ENCODE measurements at regions not wholly inside any gene's neighbourhood (a gene's known extent, or its start where the extent isn't known, plus 50 kb on each side); places are given as distances from the start of the nearest gene placed in this dataset.
A peak's percentile ranks its signal among the peaks of the same experiment; 100 is the strongest.
"Not testable (repeated sequence)": the region's sequence is repeated elsewhere in the genome, so short reads cannot be mapped to it uniquely, and the experiment has no call there.

- H3K9ac ChIP-seq (ENCODE audit: low read depth, low read length, poor library complexity) = peak overlapping the region; percentile 81
- H3K4me1 ChIP-seq (ENCODE audit: control insufficient read depth in 2 of 2, insufficient read depth in 1 of 2, low read depth in 1 of 2, low read length in 2 of 2); H2AK5ac ChIP-seq (ENCODE audit: low read depth, low read length); H3K9me3 ChIP-seq (replicated peaks in 1 of 2; ENCODE audit: control insufficient read depth in 2 of 2, insufficient read depth in 1 of 2, low read depth in 1 of 2, low read length in 2 of 2); H3K79me1 ChIP-seq (ENCODE audit: low read depth, low read length); H2BK120ac ChIP-seq (ENCODE audit: low read depth, low read length); H4K91ac ChIP-seq (ENCODE audit: low read depth, low read length, poor library complexity); H3K14ac ChIP-seq (ENCODE audit: low read length); DNase-seq (ENCODE audit: low spot score); H3K27ac ChIP-seq (replicated peaks; ENCODE audit: low read length); H2BK15ac ChIP-seq (ENCODE audit: low read length); H3K4ac ChIP-seq (ENCODE audit: low read length); H3K36me3 ChIP-seq (replicated peaks in 1 of 2; ENCODE audit: control insufficient read depth in 2 of 2, insufficient read depth in 2 of 2, low read length in 2 of 2); H3K23ac ChIP-seq (ENCODE audit: low read depth, low read length, poor library complexity); H2BK5ac ChIP-seq (ENCODE audit: low read length); H4K8ac ChIP-seq (ENCODE audit: low read depth, low read length); H3K27me3 ChIP-seq (ENCODE audit: control insufficient read depth in 3 of 3, insufficient read depth in 3 of 3, low read depth in 1 of 3, low read length in 3 of 3); H2BK12ac ChIP-seq (ENCODE audit: low read length); H3K18ac ChIP-seq (ENCODE audit: low read length): not testable (repeated sequence)
- WGBS, 2 donors (ENCODE audit: extremely low coverage in 2 of 2, insufficient read length in 2 of 2, insufficient replicate concordance in 1 of 2) = no CpG with 5 or more reads among the region's 21 CpGs
- peak overlapping the region; percentile 76 to 90 for H3K4me3 ChIP-seq (ENCODE audit: low read length in 2 of 2)
- peak overlapping the region; percentile 45 for H3K4me2 ChIP-seq (ENCODE audit: insufficient read depth, low read length, poor library complexity, severe bottlenecking)
- H2AFZ ChIP-seq (ENCODE audit: low read length) = peak overlapping the region; percentile 91
Observed at GRCh38 chr1:826808-827207, 96.9 kb upstream of the SAMD11 start.

- not testable (repeated sequence) for H2BK15ac ChIP-seq (ENCODE audit: low read length); H2BK120ac ChIP-seq (ENCODE audit: low read depth, low read length); H2BK5ac ChIP-seq (ENCODE audit: low read length); H4K8ac ChIP-seq (ENCODE audit: low read depth, low read length); H3K27me3 ChIP-seq (ENCODE audit: control insufficient read depth in 3 of 3, insufficient read depth in 3 of 3, low read depth in 1 of 3, low read length in 3 of 3); H3K23ac ChIP-seq (ENCODE audit: low read depth, low read length, poor library complexity); H3K9me3 ChIP-seq (replicated peaks in 1 of 2; ENCODE audit: control insufficient read depth in 2 of 2, insufficient read depth in 1 of 2, low read depth in 1 of 2, low read length in 2 of 2); H3K36me3 ChIP-seq (replicated peaks in 1 of 2; ENCODE audit: control insufficient read depth in 2 of 2, insufficient read depth in 2 of 2, low read length in 2 of 2); H2AK5ac ChIP-seq (ENCODE audit: low read depth, low read length); H3K79me1 ChIP-seq (ENCODE audit: low read depth, low read length); H2BK12ac ChIP-seq (ENCODE audit: low read length); H3K4me1 ChIP-seq (ENCODE audit: control insufficient read depth in 2 of 2, insufficient read depth in 1 of 2, low read depth in 1 of 2, low read length in 2 of 2); H3K4ac ChIP-seq (ENCODE audit: low read length); H4K91ac ChIP-seq (ENCODE audit: low read depth, low read length, poor library complexity)
- H2AFZ ChIP-seq (ENCODE audit: low read length) = peak overlapping the region; percentile 91
- peak overlapping the region; percentile 33 for H3K4me2 ChIP-seq (ENCODE audit: insufficient read depth, low read length, poor library complexity, severe bottlenecking)
- no CpG with 5 or more reads among the region's 109 CpGs for WGBS, 2 donors (ENCODE audit: extremely low coverage in 2 of 2, insufficient read length in 2 of 2, insufficient replicate concordance in 1 of 2)
- peak overlapping the region; percentile 64 for H3K27ac ChIP-seq (replicated peaks; ENCODE audit: low read length)
- DNase-seq (ENCODE audit: low spot score) = peak; percentile 81
- peak overlapping the region; percentile 76 to 90 for H3K4me3 ChIP-seq (ENCODE audit: low read length in 2 of 2)
- H3K14ac ChIP-seq (ENCODE audit: low read length) = peak overlapping the region; percentile 56
- peak overlapping the region; percentile 60 for H3K9ac ChIP-seq (ENCODE audit: low read depth, low read length, poor library complexity)
- peak overlapping the region; percentile 80 for H3K18ac ChIP-seq (ENCODE audit: low read length)
Observed at GRCh38 chr1:827211-828063, 96.3 kb upstream of the SAMD11 start.

GRCh38 chr1:829324-829723, 94.4 kb upstream of the SAMD11 start:
- H3K4me1 ChIP-seq (ENCODE audit: control insufficient read depth in 2 of 2, insufficient read depth in 1 of 2, low read depth in 1 of 2, low read length in 2 of 2); H2BK120ac ChIP-seq (ENCODE audit: low read depth, low read length); H3K79me1 ChIP-seq (ENCODE audit: low read depth, low read length); H3K9ac ChIP-seq (ENCODE audit: low read depth, low read length, poor library complexity); H2BK15ac ChIP-seq (ENCODE audit: low read length); H2AK5ac ChIP-seq (ENCODE audit: low read depth, low read length); H3K18ac ChIP-seq (ENCODE audit: low read length); H3K14ac ChIP-seq (ENCODE audit: low read length); H3K23ac ChIP-seq (ENCODE audit: low read depth, low read length, poor library complexity); H2BK5ac ChIP-seq (ENCODE audit: low read length); DNase-seq (ENCODE audit: low spot score); H2AFZ ChIP-seq (ENCODE audit: low read length); H3K4me3 ChIP-seq (ENCODE audit: low read length in 2 of 2); H3K27me3 ChIP-seq (ENCODE audit: control insufficient read depth in 3 of 3, insufficient read depth in 3 of 3, low read depth in 1 of 3, low read length in 3 of 3); H3K4me2 ChIP-seq (ENCODE audit: insufficient read depth, low read length, poor library complexity, severe bottlenecking); H3K36me3 ChIP-seq (replicated peaks in 1 of 2; ENCODE audit: control insufficient read depth in 2 of 2, insufficient read depth in 2 of 2, low read length in 2 of 2); H2BK12ac ChIP-seq (ENCODE audit: low read length); H3K9me3 ChIP-seq (replicated peaks in 1 of 2; ENCODE audit: control insufficient read depth in 2 of 2, insufficient read depth in 1 of 2, low read depth in 1 of 2, low read length in 2 of 2); H4K8ac ChIP-seq (ENCODE audit: low read depth, low read length); H3K4ac ChIP-seq (ENCODE audit: low read length); H3K27ac ChIP-seq (replicated peaks; ENCODE audit: low read length); H4K91ac ChIP-seq (ENCODE audit: low read depth, low read length, poor library complexity): not testable (repeated sequence)
- WGBS, 2 donors (ENCODE audit: extremely low coverage in 2 of 2, insufficient read length in 2 of 2, insufficient replicate concordance in 1 of 2) = no CpG with 5 or more reads among the region's 3 CpGs

GRCh38 chr1:829932-830331, 93.8 kb upstream of the SAMD11 start:
- not testable (repeated sequence) for H3K4ac ChIP-seq (ENCODE audit: low read length); H3K4me3 ChIP-seq (ENCODE audit: low read length in 2 of 2); H3K4me2 ChIP-seq (ENCODE audit: insufficient read depth, low read length, poor library complexity, severe bottlenecking); H2BK15ac ChIP-seq (ENCODE audit: low read length); H3K18ac ChIP-seq (ENCODE audit: low read length); H3K9me3 ChIP-seq (replicated peaks in 1 of 2; ENCODE audit: control insufficient read depth in 2 of 2, insufficient read depth in 1 of 2, low read depth in 1 of 2, low read length in 2 of 2); DNase-seq (ENCODE audit: low spot score); H4K8ac ChIP-seq (ENCODE audit: low read depth, low read length); H3K23ac ChIP-seq (ENCODE audit: low read depth, low read length, poor library complexity); H2BK12ac ChIP-seq (ENCODE audit: low read length); H2AK5ac ChIP-seq (ENCODE audit: low read depth, low read length); H3K4me1 ChIP-seq (ENCODE audit: control insufficient read depth in 2 of 2, insufficient read depth in 1 of 2, low read depth in 1 of 2, low read length in 2 of 2); H3K9ac ChIP-seq (ENCODE audit: low read depth, low read length, poor library complexity); H2BK5ac ChIP-seq (ENCODE audit: low read length); H3K36me3 ChIP-seq (replicated peaks in 1 of 2; ENCODE audit: control insufficient read depth in 2 of 2, insufficient read depth in 2 of 2, low read length in 2 of 2); H3K27me3 ChIP-seq (ENCODE audit: control insufficient read depth in 3 of 3, insufficient read depth in 3 of 3, low read depth in 1 of 3, low read length in 3 of 3); H3K79me1 ChIP-seq (ENCODE audit: low read depth, low read length); H3K27ac ChIP-seq (replicated peaks; ENCODE audit: low read length); H2AFZ ChIP-seq (ENCODE audit: low read length); H2BK120ac ChIP-seq (ENCODE audit: low read depth, low read length); H4K91ac ChIP-seq (ENCODE audit: low read depth, low read length, poor library complexity); H3K14ac ChIP-seq (ENCODE audit: low read length)
- WGBS, 2 donors (ENCODE audit: extremely low coverage in 2 of 2, insufficient read length in 2 of 2, insufficient replicate concordance in 1 of 2) = no CpG with 5 or more reads among the region's 5 CpGs

All from neuronal stem cell (in vitro differentiated cells).